ENCODE measurements at regions not wholly inside any gene's neighbourhood (a gene's known extent, or its start where the extent isn't known, plus 50 kb on each side); places are given as distances from the start of the nearest gene placed in this dataset.
"Not testable (repeated sequence)": the region's sequence is repeated elsewhere in the genome, so short reads cannot be mapped to it uniquely, and the experiment has no call there.

GRCh38 chr10:64773357-64773756 lies 1252.2 kb downstream of the REEP3 start:
- DNase-seq (ENCODE audit: low read depth in 2 of 2, low spot score in 1 of 2), result no peak

- DNase-seq (ENCODE audit: low read depth in 2 of 2, low spot score in 1 of 2), result not testable (repeated sequence)
These were observed 1263.2 kb downstream of the REEP3 start for GRCh38 chr10:64784451-64784850.

- no peak for DNase-seq (ENCODE audit: low read depth in 2 of 2, low spot score in 1 of 2)
These were observed 1264.6 kb downstream of the REEP3 start for GRCh38 chr10:64785816-64786215.

GRCh38 chr10:64786989-64787388 lies 1265.8 kb downstream of the REEP3 start:
- no peak for DNase-seq (ENCODE audit: low read depth in 2 of 2, low spot score in 1 of 2)

- no peak for DNase-seq (ENCODE audit: low read depth in 2 of 2, low spot score in 1 of 2)
These were observed 1274.6 kb downstream of the REEP3 start for GRCh38 chr10:64795847-64796246.

- DNase-seq (ENCODE audit: low read depth in 2 of 2, low spot score in 1 of 2), result no peak
These were observed 1277.1 kb downstream of the REEP3 start for GRCh38 chr10:64798297-64798696.

GRCh38 chr10:64808233-64808632 lies 1287.0 kb downstream of the REEP3 start:
- not testable (repeated sequence) for DNase-seq (ENCODE audit: low read depth in 2 of 2, low spot score in 1 of 2)

- not testable (repeated sequence) for DNase-seq (ENCODE audit: low read depth in 2 of 2, low spot score in 1 of 2)
These were observed 1288.8 kb downstream of the REEP3 start for GRCh38 chr10:64810046-64810445.

- no peak for DNase-seq (ENCODE audit: low read depth in 2 of 2, low spot score in 1 of 2)
These were observed 1292.2 kb downstream of the REEP3 start for GRCh38 chr10:64813391-64813790.

GRCh38 chr10:64814201-64814600 lies 1293.0 kb downstream of the REEP3 start:
- no peak for DNase-seq (ENCODE audit: low read depth in 2 of 2, low spot score in 1 of 2)

- no peak for DNase-seq (ENCODE audit: low read depth in 2 of 2, low spot score in 1 of 2)
These were observed 1308.7 kb downstream of the REEP3 start for GRCh38 chr10:64829888-64830412.

- DNase-seq (ENCODE audit: low read depth in 2 of 2, low spot score in 1 of 2), result no peak
These were observed 1309.7 kb downstream of the REEP3 start for GRCh38 chr10:64830869-64831268.

GRCh38 chr10:64840341-64840740 lies 1319.1 kb downstream of the REEP3 start:
- no peak for DNase-seq (ENCODE audit: low read depth in 2 of 2, low spot score in 1 of 2)

- DNase-seq (ENCODE audit: low read depth in 2 of 2, low spot score in 1 of 2), result no peak
These were observed 1325.5 kb downstream of the REEP3 start for GRCh38 chr10:64846700-64847099.

- no peak for DNase-seq (ENCODE audit: low read depth in 2 of 2, low spot score in 1 of 2)
These were observed 1334.7 kb downstream of the REEP3 start for GRCh38 chr10:64855941-64856340.

- no peak for DNase-seq (ENCODE audit: low read depth in 2 of 2, low spot score in 1 of 2)
These were observed 1338.7 kb downstream of the REEP3 start for GRCh38 chr10:64859911-64860310.

GRCh38 chr10:64863836-64864235 lies 1342.6 kb downstream of the REEP3 start:
- DNase-seq (ENCODE audit: low read depth in 2 of 2, low spot score in 1 of 2), result no peak

GRCh38 chr10:64867501-64867962 lies 1346.3 kb downstream of the REEP3 start:
- no peak for DNase-seq (ENCODE audit: low read depth in 2 of 2, low spot score in 1 of 2)

GRCh38 chr10:64873088-64873487 lies 1351.9 kb downstream of the REEP3 start:
- DNase-seq (ENCODE audit: low read depth in 2 of 2, low spot score in 1 of 2), result no peak

GRCh38 chr10:64873959-64874358 lies 1352.8 kb downstream of the REEP3 start:
- DNase-seq (ENCODE audit: low read depth in 2 of 2, low spot score in 1 of 2), result no peak

GRCh38 chr10:64880546-64880945 lies 1359.3 kb downstream of the REEP3 start:
- no peak for DNase-seq (ENCODE audit: low read depth in 2 of 2, low spot score in 1 of 2)

GRCh38 chr10:64881257-64881656 lies 1360.1 kb downstream of the REEP3 start:
- no peak for DNase-seq (ENCODE audit: low read depth in 2 of 2, low spot score in 1 of 2)

GRCh38 chr10:64896582-64896981 lies 1375.4 kb downstream of the REEP3 start:
- no peak for DNase-seq (ENCODE audit: low read depth in 2 of 2, low spot score in 1 of 2)

- DNase-seq (ENCODE audit: low read depth in 2 of 2, low spot score in 1 of 2), result not testable (repeated sequence)
These were observed 1385.1 kb downstream of the REEP3 start for GRCh38 chr10:64906311-64906710.

Measured in stimulated activated CD8-positive, alpha-beta memory T cell treated with anti-CD3 and anti-CD28 coated beads, Interleukin-4, amount 100 ng/mL, for 1 hour (primary cell).